Panc1 (cell line): ENCODE measurements at regions not wholly inside any gene's neighbourhood (a gene's known extent, or its start where the extent isn't known, plus 50 kb on each side); places are given as distances from the start of the nearest gene placed in this dataset.

Experiments
- ATAC-seq: fragments of 200-7000 bp; cut with Tn5 transposase; 2 replicates; pipeline ENCODE4 v1.9.1; 2020; ENCODE audit warnings: mild to moderate bottlenecking, moderate library complexity
- BruUV-seq: library from RNA; stranded (reverse); fragments of 400-500 nt; replicated peaks from 2 replicates; lab custom pipeline; 2021; lab: Mats Ljungman, UMichigan
- CTCF ChIA-PET: fragments of 300-600 bp; sonication (Branson Sonifier 250); formaldehyde crosslinking; loops from one replicate; lab custom pipeline; 2022; ENCODE audit warnings: antibody characterized with exemption; lab: Charles Lee
- POLR2A ChIA-PET: fragments of 300-600 bp; sonication (Branson Sonifier 250); formaldehyde crosslinking; loops from one replicate; lab custom pipeline; 2022; ENCODE audit warnings: antibody characterized with exemption; lab: Charles Lee
- DNase-seq: peaks from one replicate; pipeline ENCODE4 v3.0.0-alpha.2; 2010; ENCODE audit warnings: low read depth, low spot score
- H3K27ac ChIP-seq: 2 replicates; pipeline ENCODE4 v1.5.1; 2011; ENCODE audit warnings: mild to moderate bottlenecking, low read length, inconsistent platforms
- H3K27me3 ChIP-seq: fragments of 200-500 bp; sonication (Bioruptor generic); 2 replicates; pipeline ENCODE4 v1.6.0; 2014; ENCODE audit warnings: low read length, inconsistent platforms; ENCODE audit not compliant: control insufficient read depth, insufficient read depth
- H3K36me3 ChIP-seq: fragments of 200-500 bp; sonication (Bioruptor generic); 2 replicates; pipeline ENCODE4 v1.5.1; 2014; ENCODE audit warnings: inconsistent platforms, mild to moderate bottlenecking, low read length, moderate library complexity; ENCODE audit not compliant: control insufficient read depth, insufficient read depth
- H3K4me1 ChIP-seq: 2 replicates; pipeline ENCODE4 v1.5.1; 2011; ENCODE audit warnings: inconsistent platforms, mild to moderate bottlenecking, low read length, moderate library complexity; ENCODE audit not compliant: control insufficient read depth, insufficient read depth
- H3K4me3 ChIP-seq, 2 experiments: 2 replicates each; pipeline ENCODE4 v1.5.1; 2011 to 2012; ENCODE audit warnings: low read depth in 2 of 2, low read length in 2 of 2, mild to moderate bottlenecking in 2 of 2, inconsistent platforms in 1 of 2, moderate library complexity in 1 of 2
- H3K9me3 ChIP-seq: fragments of 200-500 bp; sonication (Bioruptor generic); 2 replicates; pipeline ENCODE4 v1.5.1; 2014; ENCODE audit warnings: low read depth, mild to moderate bottlenecking, inconsistent platforms, low read length, moderate library complexity; ENCODE audit not compliant: control insufficient read depth, insufficient read depth
- POLR2AphosphoS5 ChIP-seq: IDR thresholded peaks from 2 replicates; pipeline ENCODE4 v1.6.1; 2012; ENCODE audit warnings: mild to moderate bottlenecking, low read depth, low read length, moderate library complexity
- SIN3A ChIP-seq: IDR thresholded peaks from 2 replicates; pipeline ENCODE4 v1.6.1; 2012; ENCODE audit warnings: low read depth, mild to moderate bottlenecking, low read length, moderate library complexity, borderline replicate concordance; ENCODE audit not compliant: insufficient read depth
- TCF7L2 ChIP-seq: IDR thresholded peaks from 2 replicates; pipeline ENCODE4 v1.6.1; 2011; ENCODE audit warnings: mild to moderate bottlenecking, low read depth, low read length, inconsistent platforms
- in situ Hi-C: cut with HindIII; loops from 2 replicates; pipeline ENCODE4 v1.10.0; 2016; ENCODE audit warnings: low sequenced_read_pairs, low pct_unique_long_range_greater_than_20kb
- intact Hi-C: fragments of 100-400 bp; cut with micrococcal nuclease; formaldehyde crosslinking; loops from one replicate; pipeline ENCODE4 v1.10.0; 2022; ENCODE audit not compliant: unreplicated experiment
- TF ChIP-seq, protein P1 (sequence below): fragments of 450-650 bp; IDR thresholded peaks from 2 replicates; pipeline ENCODE4 v1.5.1; 2017; ENCODE audit warnings: mild to moderate bottlenecking
- TF ChIP-seq, protein P2 (sequence below), 2 experiments: IDR thresholded peaks; 2 replicates each; pipeline ENCODE4 v1.6.1; 2011 to 2012; ENCODE audit warnings: low read depth in 2 of 2, control low read depth in 1 of 2, low read length in 1 of 2, mild to moderate bottlenecking in 1 of 2, moderate library complexity in 1 of 2; ENCODE audit not compliant: insufficient read depth in 1 of 2

DNA sequence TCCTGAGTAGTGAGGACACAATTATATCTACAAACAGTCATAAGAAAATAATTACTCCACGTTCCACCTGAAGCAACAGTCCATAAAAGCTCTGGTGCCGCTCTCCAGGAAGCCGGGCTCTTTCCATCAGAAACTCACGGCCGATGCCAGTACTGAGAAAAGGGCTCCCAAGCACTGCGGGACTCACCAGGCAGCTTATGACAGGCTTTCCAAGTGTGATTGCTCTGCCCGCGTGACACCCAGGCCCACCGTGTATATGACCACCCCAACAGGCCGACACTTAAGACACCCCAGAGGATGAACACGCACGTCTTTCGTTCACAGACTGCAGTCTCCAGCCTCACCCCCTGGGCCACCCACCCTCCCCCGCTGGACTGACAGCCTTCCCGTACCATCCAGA lies 199.0 kb downstream of the UQCRFS1 start:
- Histone ChIP-seq H3K4me1 (no peaks in the 10 kb centered on the region), H3K27me3 (peaks cover 7% of the 10 kb centered on the region), H3K36me3 (no peaks in the 10 kb centered on the region), H3K9me3 (no peaks in the 10 kb centered on the region), H3K4me3 (no peak overlapping the region), H3K27ac (no peak overlapping the region)
- BruUV-seq: no TSS peak
- TF ChIP-seq POLR2AphosphoS5 (no peak), SIN3A (no peak), TCF7L2 (no peak)
- TF ChIP-seq, protein P1, sequence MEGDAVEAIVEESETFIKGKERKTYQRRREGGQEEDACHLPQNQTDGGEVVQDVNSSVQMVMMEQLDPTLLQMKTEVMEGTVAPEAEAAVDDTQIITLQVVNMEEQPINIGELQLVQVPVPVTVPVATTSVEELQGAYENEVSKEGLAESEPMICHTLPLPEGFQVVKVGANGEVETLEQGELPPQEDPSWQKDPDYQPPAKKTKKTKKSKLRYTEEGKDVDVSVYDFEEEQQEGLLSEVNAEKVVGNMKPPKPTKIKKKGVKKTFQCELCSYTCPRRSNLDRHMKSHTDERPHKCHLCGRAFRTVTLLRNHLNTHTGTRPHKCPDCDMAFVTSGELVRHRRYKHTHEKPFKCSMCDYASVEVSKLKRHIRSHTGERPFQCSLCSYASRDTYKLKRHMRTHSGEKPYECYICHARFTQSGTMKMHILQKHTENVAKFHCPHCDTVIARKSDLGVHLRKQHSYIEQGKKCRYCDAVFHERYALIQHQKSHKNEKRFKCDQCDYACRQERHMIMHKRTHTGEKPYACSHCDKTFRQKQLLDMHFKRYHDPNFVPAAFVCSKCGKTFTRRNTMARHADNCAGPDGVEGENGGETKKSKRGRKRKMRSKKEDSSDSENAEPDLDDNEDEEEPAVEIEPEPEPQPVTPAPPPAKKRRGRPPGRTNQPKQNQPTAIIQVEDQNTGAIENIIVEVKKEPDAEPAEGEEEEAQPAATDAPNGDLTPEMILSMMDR: no peak
- TF ChIP-seq, protein P2, sequence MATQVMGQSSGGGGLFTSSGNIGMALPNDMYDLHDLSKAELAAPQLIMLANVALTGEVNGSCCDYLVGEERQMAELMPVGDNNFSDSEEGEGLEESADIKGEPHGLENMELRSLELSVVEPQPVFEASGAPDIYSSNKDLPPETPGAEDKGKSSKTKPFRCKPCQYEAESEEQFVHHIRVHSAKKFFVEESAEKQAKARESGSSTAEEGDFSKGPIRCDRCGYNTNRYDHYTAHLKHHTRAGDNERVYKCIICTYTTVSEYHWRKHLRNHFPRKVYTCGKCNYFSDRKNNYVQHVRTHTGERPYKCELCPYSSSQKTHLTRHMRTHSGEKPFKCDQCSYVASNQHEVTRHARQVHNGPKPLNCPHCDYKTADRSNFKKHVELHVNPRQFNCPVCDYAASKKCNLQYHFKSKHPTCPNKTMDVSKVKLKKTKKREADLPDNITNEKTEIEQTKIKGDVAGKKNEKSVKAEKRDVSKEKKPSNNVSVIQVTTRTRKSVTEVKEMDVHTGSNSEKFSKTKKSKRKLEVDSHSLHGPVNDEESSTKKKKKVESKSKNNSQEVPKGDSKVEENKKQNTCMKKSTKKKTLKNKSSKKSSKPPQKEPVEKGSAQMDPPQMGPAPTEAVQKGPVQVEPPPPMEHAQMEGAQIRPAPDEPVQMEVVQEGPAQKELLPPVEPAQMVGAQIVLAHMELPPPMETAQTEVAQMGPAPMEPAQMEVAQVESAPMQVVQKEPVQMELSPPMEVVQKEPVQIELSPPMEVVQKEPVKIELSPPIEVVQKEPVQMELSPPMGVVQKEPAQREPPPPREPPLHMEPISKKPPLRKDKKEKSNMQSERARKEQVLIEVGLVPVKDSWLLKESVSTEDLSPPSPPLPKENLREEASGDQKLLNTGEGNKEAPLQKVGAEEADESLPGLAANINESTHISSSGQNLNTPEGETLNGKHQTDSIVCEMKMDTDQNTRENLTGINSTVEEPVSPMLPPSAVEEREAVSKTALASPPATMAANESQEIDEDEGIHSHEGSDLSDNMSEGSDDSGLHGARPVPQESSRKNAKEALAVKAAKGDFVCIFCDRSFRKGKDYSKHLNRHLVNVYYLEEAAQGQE (IDR thresholded peaks at IDR 0.05; ENCODE audit: insufficient read depth in 1 of 2, low read depth in 2 of 2, low read length in 1 of 2): no peak
- ChIA-PET CTCF (no interaction called here), POLR2A (no interaction called here)
- in situ Hi-C loops: no loop called here
- no peak for DNase-seq
- intact Hi-C loops: no loop called here
- ATAC-seq: no peak

DNA sequence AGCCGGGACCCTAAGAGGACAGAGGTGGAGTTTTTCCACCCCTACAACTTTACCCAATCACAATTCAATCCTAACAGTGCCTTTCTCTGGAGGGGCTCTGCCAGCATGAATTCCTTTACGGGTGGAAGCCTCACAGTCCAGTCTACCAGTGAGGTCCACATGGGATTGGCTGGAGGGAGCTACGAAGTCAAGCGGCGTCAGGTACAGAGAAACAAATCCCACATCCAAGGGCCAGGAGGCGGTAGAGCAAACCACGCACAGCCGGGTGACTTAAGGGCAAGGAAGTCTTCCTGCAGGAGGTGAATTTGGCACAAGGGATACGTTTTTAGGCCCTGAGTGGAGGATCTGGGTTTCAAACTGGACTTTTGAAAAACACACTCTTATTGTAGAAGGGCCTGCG lies 199.6 kb downstream of the UQCRFS1 start:
- DNase-seq (no peak), ATAC-seq (no peak)
- TF ChIP-seq TCF7L2: no peak
- Histone ChIP-seq H3K4me1 (no peaks in the 10 kb centered on the region), H3K36me3 (no peaks in the 10 kb centered on the region), H3K27me3 (peaks cover 7% of the 10 kb centered on the region), H3K4me3 (no peak overlapping the region), H3K9me3 (no peaks in the 10 kb centered on the region), H3K27ac (no peak overlapping the region)
- ChIA-PET CTCF (no interaction called here), POLR2A (no interaction called here)
- no TSS peak for BruUV-seq
- intact Hi-C loops: no loop called here
- in situ Hi-C loops: no loop called here

DNA sequence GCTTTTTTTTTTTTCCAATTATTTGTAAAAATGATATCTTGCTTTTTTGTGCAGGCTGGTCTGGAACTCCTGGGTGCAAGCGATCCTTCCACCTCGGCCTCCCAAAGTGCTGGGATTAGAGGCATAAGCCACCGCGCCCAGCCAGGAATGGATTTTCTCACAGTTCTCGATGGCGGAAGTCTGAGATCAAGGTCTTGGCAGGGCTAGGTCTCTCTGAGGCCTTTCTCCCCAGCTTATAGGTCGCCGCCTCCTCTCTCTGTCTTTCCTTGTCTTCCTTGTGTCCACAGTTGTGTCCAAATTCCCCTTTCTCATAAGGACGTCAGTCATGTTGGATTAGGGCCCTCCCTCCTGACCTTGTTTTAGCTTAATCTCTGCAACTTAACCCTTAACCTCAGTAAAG lies 200.5 kb downstream of the UQCRFS1 start:
- no peak for TF ChIP-seq POLR2AphosphoS5
- no peak for TF ChIP-seq TCF7L2
- TF ChIP-seq, protein P2 (IDR thresholded peaks at IDR 0.05; ENCODE audit: insufficient read depth in 1 of 2, low read depth in 2 of 2, low read length in 1 of 2): no peak
- no peak for TF ChIP-seq SIN3A
- TF ChIP-seq, protein P1: no peak
- no peak overlapping the region for H3K4me3 ChIP-seq
- ATAC-seq: no peak

More for the DNA sequence above, 200.5 kb downstream of the UQCRFS1 start:
- Histone ChIP-seq H3K4me1 (no peaks in the 10 kb centered on the region), H3K36me3 (no peaks in the 10 kb centered on the region), H3K27ac (no peak overlapping the region), H3K27me3 (peaks cover 7% of the 10 kb centered on the region), H3K9me3 (no peaks in the 10 kb centered on the region)
- BruUV-seq: no TSS peak
- intact Hi-C loops (no loop called here), in situ Hi-C loops (no loop called here)
- ChIA-PET CTCF (no interaction called here), POLR2A (no interaction called here)
- no peak for DNase-seq
